GM18505 (cell line): ENCODE measurements at regions not wholly inside any gene's neighbourhood (a gene's known extent, or its start where the extent isn't known, plus 50 kb on each side); places are given as distances from the start of the nearest gene placed in this dataset.
A peak's percentile ranks its signal among the peaks of the same experiment; 100 is the strongest.

ENCODE experiments used
- ATAC-seq: cut with Tn5 transposase; IDR thresholded peaks from one replicate; pipeline ENCODE4 v1.9.1; 2021; ENCODE audit not compliant: unreplicated experiment
- POLR2A ChIP-seq: IDR thresholded peaks from 4 replicates; pipeline ENCODE4 v1.6.1; 2011; ENCODE audit warnings: borderline replicate concordance; ENCODE audit not compliant: insufficient read depth, insufficient read length; ENCODE audit errors: extremely low read depth

- ATAC-seq: no peak
- TF ChIP-seq POLR2A: no peak
Measured at GRCh38 chr18:8458546-8459215, 150.6 kb upstream of the RAB12 start.

GRCh38 chr18:8460748-8461147 lies 148.5 kb upstream of the RAB12 start:
- no peak for TF ChIP-seq POLR2A
- no peak for ATAC-seq

GRCh38 chr18:8461544-8461943 lies 147.7 kb upstream of the RAB12 start:
- TF ChIP-seq POLR2A: no peak
- ATAC-seq: no peak

GRCh38 chr18:8462651-8463185 lies 146.5 kb upstream of the RAB12 start:
- no peak for TF ChIP-seq POLR2A
- no peak for ATAC-seq

- no peak for TF ChIP-seq POLR2A
- no peak for ATAC-seq
Measured at GRCh38 chr18:8463791-8464190, 145.4 kb upstream of the RAB12 start.

GRCh38 chr18:8468191-8468590 lies 141.0 kb upstream of the RAB12 start:
- no peak for ATAC-seq
- TF ChIP-seq POLR2A: no peak

- ATAC-seq: no peak
- TF ChIP-seq POLR2A: no peak
Measured at GRCh38 chr18:8468921-8469335, 140.3 kb upstream of the RAB12 start.

GRCh38 chr18:8469544-8470130 lies 139.6 kb upstream of the RAB12 start:
- ATAC-seq: no peak

GRCh38 chr18:8471372-8471771 lies 137.9 kb upstream of the RAB12 start:
- no peak for ATAC-seq
- TF ChIP-seq POLR2A: no peak

More at GRCh38 chr18:8469544-8470130, 139.6 kb upstream of the RAB12 start:
- TF ChIP-seq POLR2A: no peak

GRCh38 chr18:8474661-8475060 lies 134.6 kb upstream of the RAB12 start:
- TF ChIP-seq POLR2A: no peak
- no peak for ATAC-seq

- no peak for TF ChIP-seq POLR2A
- no peak for ATAC-seq
Measured at GRCh38 chr18:8477615-8478014, 131.6 kb upstream of the RAB12 start.

GRCh38 chr18:8478166-8478967 lies 130.9 kb upstream of the RAB12 start:
- no peak for TF ChIP-seq POLR2A

GRCh38 chr18:8478968-8479370 lies 130.3 kb upstream of the RAB12 start:
- no peak for ATAC-seq
- no peak for TF ChIP-seq POLR2A

More at GRCh38 chr18:8478166-8478967, 130.9 kb upstream of the RAB12 start:
- ATAC-seq: peak; percentile 82
